ENCODE measurements at regions not wholly inside any gene's neighbourhood (a gene's known extent, or its start where the extent isn't known, plus 50 kb on each side); places are given as distances from the start of the nearest gene placed in this dataset.

GRCh38 chr12:98291828-98292227, 223.6 kb upstream of the TMPO start:
- TF ChIP-seq POLR2AphosphoS5 (IDR thresholded peaks at IDR 0.05) (peak; percentile 33), TAF1 (IDR thresholded peaks at IDR 0.05; ENCODE audit: low read depth) (no peak), CTCF (IDR thresholded peaks at IDR 0.05; ENCODE audit: poor library complexity, severe bottlenecking) (peak; percentile 55)

Data from neural cell (in vitro differentiated cells).